HG02970 (cell line): ENCODE measurements at regions not wholly inside any gene's neighbourhood (a gene's known extent, or its start where the extent isn't known, plus 50 kb on each side); places are given as distances from the start of the nearest gene placed in this dataset.
"Not testable (repeated sequence)": the region's sequence is repeated elsewhere in the genome, so short reads cannot be mapped to it uniquely, and the experiment has no call there.

Source experiments
- ATAC-seq: cut with Tn5 transposase; IDR thresholded peaks from one replicate; pipeline ENCODE4 v1.9.1; 2021; ENCODE audit warnings: mild to moderate bottlenecking, moderate library complexity, moderate number of reproducible peaks; ENCODE audit not compliant: unreplicated experiment, low FRiP score

DNA sequence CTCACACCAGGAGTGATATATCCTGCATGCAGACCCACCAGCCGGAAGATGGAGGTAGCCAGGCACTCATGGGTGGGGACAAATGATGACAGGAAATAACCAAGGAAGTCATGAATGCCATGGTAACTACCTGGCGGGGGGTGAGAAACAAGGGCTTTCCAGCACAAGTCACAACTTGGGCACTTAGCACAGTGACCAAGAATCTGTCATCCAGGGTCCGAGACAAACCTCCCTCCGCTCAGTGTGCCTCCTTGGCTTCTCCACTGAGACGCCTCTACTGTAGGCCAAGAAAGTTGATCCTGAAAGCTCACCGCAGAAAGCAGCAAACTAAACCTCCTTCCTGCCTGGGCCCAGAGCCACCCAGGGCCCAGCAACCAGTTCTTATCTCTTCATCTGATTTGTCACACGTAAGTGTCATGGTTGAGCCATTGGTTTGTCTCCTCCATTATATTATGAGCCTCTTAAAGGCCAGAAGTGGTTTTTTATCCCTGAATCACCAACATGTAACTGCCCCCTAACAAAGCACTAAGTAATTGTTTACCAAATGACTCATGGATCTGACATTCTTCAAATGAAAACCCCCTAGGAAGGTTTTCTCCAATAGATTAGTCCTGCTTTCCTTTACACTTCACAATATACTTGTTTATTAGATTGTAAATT, 84.3 kb upstream of the TAB2 start:
- no peak for ATAC-seq

DNA sequence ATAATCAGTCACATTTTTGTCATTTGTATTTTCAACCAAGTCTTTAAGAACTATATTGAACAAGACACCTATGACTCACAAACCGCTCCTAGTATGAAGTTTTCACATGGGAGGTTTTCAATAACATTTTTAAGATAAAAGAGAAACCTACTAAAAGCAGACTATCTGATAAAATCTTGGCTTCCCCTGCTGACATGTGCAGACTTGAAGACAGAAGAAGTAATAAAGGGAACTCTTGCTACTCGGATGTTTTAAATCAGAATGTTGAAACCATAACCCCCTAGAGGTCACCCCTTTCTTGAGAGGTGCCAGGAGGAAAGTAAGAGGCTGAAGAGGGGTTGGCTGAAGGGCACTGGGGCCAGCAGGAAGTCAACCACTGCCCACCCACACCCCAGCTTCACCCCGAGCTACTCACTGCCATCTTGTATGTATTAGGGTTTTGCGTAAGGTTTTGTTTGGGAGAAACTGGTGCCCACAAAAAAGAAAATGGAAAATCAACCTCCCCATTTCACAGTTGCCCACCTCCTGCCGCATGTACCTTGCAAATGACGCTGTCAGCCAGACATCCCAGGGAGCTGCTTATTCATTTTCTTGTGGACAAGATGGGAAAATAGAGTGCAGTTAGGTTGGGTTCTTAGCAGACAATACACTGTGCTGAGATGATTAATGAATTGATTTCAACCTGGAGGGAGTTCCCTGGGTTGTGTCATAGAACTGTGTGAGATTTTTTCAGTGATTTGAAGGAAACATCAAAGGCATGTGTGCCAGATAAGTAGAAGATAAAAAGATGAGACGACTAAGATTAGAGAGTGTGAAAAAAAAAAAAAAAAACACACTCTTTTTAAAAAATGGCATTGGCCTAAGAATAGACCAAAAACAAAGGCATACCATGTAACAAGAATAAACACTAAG, 83.2 kb upstream of the TAB2 start:
- no peak for ATAC-seq

DNA sequence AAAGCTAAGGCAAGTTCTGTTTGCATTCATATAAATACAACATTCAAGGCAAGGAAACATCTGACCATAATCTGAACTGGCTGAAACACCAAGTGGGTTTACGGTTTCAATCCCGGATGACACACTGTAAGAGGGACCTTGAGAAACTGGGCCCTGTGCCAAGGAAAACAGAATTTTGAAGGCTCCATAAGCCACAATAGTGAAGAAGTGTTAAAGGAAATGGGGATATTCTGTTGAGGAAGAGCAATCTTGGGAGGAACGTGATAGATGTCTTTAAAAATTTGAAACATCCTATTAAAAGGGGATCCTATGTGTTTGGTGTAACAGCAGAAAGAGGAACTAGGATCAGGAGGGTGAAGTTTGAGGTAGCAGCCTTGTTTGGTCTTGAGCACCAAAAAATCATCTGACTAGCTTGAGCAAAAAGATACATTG, 82.4 kb upstream of the TAB2 start:
- ATAC-seq, result no peak

DNA sequence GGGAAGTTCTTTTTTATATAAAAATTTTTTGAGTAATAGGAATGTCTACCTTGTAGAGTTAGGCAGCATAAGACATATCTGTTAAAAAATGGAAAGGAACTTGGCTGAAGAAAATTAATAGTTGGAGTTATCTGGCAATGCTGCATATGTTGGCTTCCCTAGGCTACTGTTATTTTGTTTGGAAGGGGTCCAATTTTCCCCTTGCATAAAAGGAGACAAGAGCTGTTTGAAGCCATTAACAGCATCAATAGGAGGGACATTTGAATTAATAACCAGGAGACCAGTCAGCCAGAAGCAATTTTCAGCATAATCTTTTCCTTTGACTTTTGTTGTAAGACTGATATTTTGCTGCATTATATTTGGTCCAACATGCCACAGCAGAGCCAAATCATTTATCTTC, 80.9 kb upstream of the TAB2 start:
- no peak for ATAC-seq

DNA sequence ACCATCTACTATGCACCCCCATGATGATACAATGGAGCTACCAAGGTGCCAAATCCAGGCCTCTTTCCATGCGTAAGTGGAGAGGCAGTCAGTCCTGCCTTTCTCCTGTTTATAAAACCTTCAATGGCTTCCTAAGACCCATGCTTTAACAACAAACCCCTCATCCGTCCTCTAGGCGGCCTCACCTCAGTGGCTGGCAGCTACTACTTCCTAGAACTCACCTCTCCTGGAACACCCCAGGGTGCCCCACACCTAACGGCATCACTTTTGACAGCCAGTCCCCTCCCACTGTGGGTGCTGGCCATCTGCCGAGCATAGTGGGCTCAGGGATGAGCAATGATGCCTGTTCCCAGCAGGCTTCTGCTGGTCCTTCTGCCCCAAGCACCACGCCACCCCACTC, 80.0 kb upstream of the TAB2 start:
- ATAC-seq, result no peak

DNA sequence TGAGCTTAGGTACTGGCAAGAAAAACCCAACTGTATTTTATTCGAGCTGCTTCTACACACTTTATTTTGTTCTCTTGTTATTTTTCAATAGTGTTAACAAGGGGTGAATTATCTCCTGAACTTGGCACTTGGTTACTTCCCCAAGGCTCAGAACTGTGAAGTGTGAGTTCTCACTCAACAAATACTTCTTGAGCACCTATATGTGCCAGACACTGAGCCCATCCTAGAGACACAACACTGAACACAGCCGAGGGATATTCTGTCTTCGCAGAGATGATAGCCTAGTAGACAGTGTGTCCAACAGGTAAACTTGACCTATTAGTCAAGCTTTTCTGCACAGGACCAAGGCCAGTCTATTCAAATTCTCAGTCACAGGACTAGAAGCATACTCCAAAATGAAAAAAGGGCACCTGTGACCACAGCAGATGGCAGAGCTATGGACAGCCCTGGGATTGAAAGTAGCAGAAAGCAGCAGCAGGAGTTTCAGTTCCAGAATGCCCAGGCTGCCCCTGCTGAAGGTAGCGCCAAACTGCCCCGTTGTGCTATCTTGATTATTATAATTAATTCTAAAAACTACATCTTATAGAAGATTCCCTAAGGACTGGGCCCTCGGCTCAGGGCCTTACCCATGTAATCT, 77.8 kb upstream of the TAB2 start:
- no peak for ATAC-seq

DNA sequence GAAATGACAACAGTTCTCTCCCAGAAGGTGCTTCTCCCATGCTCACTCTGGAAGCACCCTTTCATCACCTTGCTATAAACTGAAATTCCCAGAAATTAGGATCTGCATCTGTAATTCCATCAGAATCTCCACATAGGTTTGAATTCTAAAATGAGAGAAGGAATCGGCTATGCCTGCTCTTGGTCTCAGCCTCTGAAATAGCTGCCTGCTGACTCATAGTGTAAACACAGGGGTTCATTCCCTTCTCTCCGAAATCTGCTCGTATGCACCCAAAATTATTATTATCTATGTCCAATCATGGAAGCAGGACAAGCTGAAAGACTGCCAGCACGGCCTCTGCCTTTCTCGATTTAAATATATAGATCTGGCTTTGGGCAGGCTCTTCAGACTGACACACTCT, 74.6 kb upstream of the TAB2 start:
- no peak for ATAC-seq

DNA sequence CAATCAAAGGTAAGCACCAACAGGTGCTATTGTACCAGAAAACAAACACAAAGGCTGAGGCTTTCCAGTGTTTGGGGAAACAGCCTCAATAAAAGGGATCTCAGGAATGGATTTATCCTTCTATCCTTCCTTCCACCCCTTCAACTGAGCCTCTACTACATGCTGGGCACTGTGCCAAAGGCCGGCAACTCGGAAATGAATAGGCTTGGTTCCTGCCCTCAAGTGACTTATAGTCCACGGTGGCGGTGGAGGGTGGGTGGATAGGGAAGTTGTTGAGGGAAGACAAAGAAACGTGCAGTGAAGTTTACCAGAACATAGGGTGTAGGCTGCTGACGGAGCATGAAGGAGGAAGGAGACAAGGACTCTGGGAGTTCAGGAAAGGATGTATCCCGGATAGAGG, 73.4 kb upstream of the TAB2 start:
- no peak for ATAC-seq

DNA sequence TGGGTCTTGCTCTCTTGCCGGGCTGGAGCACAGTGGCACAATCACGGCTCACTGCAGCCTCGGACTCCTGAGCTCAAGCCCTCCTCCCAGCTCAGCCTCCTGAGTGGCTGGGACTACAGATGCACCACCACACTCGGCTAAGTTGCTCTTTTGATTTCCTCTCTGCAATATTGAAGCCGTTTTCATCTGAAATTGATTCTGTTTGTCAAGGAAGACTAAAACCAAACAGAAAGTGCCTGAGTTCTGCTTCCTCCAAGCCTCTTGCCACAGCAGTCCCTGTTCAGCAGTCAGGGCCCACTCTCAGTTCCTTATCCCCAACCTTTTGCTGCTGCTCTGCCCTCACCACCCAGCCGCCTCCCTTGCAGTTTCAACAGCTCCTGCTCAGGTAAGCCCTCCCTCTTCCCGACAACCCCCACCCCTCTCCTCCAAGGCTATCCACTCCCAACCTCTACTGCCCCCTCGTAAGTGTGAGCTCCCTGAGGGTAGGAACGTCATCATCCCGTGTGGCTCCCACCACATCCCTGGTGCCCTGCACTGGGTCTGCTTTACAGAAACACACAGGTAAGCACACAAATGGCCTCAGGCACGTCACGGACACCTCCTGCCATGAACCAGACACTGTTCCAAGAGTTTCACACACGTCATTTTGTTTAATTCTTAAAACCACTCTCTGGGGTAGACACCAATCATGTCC, 70.7 kb upstream of the TAB2 start:
- ATAC-seq, result no peak

DNA sequence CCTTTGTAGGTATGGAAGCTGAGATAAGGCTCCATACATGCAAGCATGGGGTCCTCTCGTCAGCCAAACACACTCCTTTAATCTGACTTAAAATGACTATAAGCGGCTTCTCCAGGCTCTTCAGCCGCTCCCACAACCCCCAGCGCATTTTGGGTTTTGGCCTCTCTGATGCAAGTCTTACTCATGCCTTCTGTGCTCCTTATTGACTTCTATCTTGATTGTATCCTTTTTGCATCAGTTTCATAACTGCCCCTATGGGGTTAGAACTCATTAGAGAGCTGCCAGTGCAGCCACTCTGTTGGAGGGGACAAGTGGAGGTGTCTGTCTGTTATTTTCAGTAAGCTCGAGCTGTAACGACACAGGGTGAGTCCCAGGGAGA, 70.1 kb upstream of the TAB2 start:
- no peak for ATAC-seq

DNA sequence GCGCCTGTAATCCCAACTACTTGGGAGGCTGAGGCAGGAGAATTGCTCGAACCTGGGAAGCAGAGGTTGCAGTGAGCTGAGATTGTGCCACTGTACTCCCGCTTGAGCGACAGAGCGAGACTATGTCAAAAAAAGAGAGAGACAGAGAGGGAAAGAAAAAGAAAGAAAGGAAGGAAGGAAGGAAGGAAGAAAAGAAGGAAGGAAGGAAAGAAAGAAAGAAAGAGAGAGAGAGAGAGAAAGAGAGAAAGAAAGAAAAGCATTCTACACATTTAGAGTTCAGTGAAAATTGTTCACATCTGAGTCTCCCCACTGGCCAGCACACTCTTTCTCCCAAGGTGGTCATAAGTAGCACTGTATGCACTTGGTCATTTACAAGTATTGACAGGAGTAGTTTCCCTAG, 69.2 kb upstream of the TAB2 start:
- ATAC-seq, result not testable (repeated sequence)

DNA sequence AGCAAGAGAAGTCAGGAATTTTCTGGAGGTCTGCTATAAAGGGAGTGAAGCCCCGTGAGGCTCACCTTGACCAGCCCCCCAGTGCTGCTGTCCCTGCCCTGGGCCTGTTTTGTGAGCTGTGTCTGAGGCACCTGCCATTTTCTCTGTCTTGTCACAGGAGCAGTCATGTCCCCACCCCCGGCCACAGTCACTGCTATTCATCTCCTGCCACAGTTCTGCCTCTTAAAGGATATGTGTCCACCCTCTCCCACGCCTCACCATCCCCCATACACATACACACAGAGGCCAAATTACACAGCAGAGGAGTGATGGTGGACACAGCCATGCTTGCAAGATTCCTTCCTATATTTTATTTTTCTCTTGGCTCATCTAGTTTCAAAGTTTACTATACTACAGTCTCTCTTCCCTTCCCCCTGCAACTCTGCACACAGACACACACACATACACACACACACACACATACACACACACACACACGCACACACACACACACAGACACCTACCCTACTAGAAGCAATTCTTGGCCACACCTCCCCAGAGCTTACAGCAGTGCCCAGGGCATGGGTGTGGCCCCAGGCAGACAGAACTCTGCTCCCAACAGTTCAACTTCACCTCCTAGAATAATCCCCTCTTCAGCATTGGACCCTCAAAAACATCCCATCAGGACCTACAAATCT, 68.7 kb upstream of the TAB2 start:
- ATAC-seq, result no peak

DNA sequence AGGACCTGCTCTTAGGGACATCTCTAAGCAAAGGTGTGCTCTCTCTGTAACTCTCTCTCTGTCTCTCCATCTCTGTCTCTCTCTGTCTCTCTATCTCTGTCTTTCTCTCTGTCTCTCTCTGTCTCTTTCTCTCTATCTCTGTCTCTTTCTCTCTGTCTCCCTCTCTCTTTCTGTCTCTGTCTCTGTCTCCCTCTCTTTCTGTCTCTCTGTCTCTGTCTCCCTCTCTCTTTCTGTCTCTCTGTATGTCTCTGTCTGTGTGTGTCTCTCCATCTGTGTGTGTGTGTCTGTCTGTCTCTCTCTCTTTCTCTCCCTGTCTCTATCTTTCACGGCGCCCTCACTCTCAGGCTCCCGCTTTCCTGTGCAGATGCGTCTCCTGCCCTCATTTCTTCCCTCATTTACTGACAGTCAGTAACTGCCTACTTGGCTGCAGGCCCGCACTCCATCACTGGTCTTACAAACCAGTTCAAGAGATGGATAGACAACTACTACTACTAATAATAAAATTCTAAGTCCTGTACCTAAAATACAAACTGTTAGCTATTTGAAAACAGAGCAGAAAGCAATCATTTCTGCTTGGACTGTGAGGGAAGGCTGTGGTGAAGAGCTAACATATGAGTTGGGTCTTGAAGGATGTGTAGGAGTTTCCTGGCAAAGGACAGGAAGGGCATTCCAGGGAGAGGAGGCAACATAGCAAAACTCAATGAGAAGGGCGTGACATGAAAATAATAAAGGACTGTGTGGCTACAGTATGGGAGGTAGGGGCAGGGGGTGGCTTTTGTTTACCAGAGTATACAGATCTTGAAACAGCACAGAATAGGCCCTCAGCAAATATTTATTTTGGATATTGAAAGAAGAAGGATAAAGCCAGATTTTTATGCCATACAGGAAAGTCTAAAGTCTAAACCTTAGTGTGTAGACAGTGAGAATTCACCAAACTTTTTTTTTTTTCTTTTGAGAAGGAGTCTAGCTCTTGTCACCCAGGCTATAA, 67.8 kb upstream of the TAB2 start:
- no peak for ATAC-seq

DNA sequence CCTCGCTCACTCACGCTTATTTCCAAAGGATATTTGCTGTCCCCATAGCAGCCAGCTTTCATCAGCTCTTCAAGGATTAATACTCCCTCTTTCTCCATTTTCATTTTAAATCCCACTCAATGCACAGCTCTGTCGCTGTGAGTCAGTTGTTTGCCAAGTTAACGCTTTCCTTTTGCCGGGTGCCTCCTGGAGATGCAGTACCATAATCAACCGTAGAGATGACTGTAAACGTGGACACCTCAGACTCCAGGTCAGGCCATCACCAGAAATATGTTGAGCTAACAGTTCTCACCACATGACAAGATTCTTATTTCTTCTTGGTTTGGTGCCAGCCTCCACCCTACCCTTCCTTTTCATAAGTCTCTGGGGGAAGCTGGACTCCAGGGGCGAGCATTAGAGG, 66.6 kb upstream of the TAB2 start:
- ATAC-seq, result no peak

DNA sequence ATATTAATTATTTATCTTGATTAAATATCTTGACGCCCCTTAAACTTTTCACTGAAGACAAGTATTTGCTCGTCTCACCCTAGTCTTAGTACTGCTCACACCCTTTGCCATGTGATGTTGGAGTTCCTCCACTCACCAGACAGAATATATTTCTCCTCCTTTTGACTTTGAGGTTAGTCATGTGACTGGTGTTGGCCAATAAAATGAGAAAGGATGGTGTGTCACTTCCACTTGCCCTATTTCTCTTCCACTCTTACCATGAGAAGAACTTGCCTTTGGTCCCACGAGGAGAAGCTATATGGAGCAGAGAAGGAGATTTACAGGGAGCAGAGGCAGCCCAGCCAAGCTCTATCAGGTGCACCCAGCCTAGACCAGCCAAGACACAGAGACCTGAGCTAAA, 64.9 kb upstream of the TAB2 start:
- ATAC-seq, result no peak

DNA sequence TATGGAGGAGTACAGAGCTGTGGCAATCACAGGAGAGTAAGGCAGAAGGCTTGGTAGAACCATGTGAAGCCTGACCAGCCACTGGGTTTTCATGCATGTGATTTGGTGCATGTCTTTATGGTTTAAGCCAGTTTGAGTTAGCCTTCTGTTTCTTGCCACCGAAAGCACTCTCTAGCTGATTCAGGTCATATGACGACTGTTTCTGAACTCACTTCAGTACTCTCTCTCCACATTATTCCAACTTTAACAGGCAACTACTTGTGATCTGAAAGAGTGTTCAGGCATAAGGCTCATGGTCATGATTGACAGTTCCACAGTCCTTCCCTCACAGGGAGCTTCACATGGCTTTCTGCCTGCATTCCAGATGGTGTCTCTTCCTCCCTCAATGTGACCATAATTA, 63.3 kb upstream of the TAB2 start:
- no peak for ATAC-seq

DNA sequence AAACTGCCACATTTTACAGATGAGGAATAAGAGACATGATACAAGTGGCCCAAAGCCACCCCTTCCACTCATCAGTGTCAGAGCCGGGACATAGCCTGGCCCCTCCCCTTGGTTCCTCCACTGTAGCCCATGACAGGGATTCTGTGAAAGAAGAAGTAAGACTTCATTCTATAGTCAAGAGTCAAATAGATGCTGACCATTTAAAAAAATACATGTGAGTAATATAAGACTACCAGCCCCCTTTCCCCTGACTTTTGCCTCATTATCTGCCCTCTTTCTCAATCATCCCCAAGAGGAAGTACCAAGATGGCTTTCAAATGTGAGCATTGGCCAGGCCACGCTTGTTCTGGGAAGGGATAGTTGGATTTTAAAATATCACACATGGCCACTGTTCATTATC, 57.8 kb upstream of the TAB2 start:
- ATAC-seq, result no peak

DNA sequence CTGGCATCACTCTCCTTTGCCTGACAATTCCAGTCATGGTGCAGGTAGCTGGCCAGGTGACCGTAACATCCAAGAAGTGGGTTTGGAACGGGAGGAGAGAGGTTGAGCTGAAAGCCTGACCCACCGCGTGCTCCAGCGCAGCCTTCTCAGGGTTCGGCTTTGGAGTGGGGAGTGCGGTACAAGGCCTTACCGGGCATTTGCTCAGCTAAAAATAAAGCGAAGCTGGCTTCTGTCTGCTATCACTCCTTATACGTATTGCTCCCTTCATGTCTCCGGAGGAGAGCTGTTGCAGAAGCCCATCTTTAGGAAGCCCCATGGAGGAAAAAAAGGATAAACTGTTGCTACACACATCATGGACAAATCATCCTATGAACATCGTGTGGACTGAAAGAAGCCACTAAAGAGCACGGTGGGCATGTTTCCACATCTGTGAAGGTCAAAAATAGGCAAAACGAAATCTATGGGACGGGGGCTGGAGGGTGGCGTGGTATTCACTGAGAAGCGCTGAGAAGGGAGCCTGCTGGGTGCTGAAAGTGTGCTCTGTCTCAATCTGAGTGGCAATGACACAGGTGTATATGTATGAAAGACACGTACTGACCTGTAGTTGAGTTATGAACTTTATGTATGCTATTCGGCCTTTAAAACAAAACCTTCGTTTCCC, 57.2 kb upstream of the TAB2 start:
- no peak for ATAC-seq
